Tibial artery (tissue), 4 donors: ENCODE measurements at regions not wholly inside any gene's neighbourhood (a gene's known extent, or its start where the extent isn't known, plus 50 kb on each side); places are given as distances from the start of the nearest gene placed in this dataset.
"Not testable (repeated sequence)": the region's sequence is repeated elsewhere in the genome, so short reads cannot be mapped to it uniquely, and the experiment has no call there.

Experiments used
- DNase-seq, 2 donors: peaks; one replicate each; pipeline ENCODE4 v3.0.0-alpha.2; 2019
- H3K27ac ChIP-seq, 2 donors: fragments of 200-600 bp; sonication (generic) in 1 of 2; 1 replicate in 1 of 2; 2 replicates in 1 of 2; pipeline ENCODE4 v1.5.1; 2018 to 2019; ENCODE audit warnings: mild to moderate bottlenecking in 1 of 2
- H3K27me3 ChIP-seq, 2 donors: fragments of 200-600 bp; sonication (generic) in 1 of 2; one replicate each; pipeline versions ENCODE4 v1.5.1 to v1.6.0; 2016 to 2019
- H3K36me3 ChIP-seq, 3 donors: fragments of 200-600 bp; sonication (generic) in 2 of 3; one replicate each; pipeline ENCODE4 v1.5.1; 2016 to 2019; ENCODE audit warnings: mild to moderate bottlenecking in 2 of 3
- H3K4me1 ChIP-seq, 4 donors: fragments of 200-600 bp; sonication (generic) in 2 of 4; 1 replicate in 3 of 4; 2 replicates in 1 of 4; pipeline ENCODE4 v1.5.1; 2016 to 2019
- H3K4me3 ChIP-seq, 2 donors: fragments of 200-600 bp; sonication (generic) in 1 of 2; 1 replicate in 1 of 2; 2 replicates in 1 of 2; pipeline ENCODE4 v1.5.1; 2018 to 2019; ENCODE audit warnings: mild to moderate bottlenecking in 2 of 2
- H3K9me3 ChIP-seq, 3 donors: fragments of 200-600 bp; sonication (generic) in 1 of 3; one replicate each; pipeline ENCODE4 v1.5.1; 2016 to 2019
- intact Hi-C: fragments of 100-400 bp; cut with DNase I; formaldehyde crosslinking; loops from one replicate; pipeline ENCODE4 v1.15.0; 2023; ENCODE audit warnings: low total_unique reads
- TF ChIP-seq, protein P1 (sequence below), 2 experiments: fragments of 200-600 bp in 1 of 2; fragments of 450-650 bp in 1 of 2; IDR thresholded peaks; one replicate each; pipeline ENCODE4 v1.5.1; 2017 to 2019; ENCODE audit warnings: antibody characterized with exemption in 2 of 2, mild to moderate bottlenecking in 1 of 2, moderate library complexity in 1 of 2

DNA sequence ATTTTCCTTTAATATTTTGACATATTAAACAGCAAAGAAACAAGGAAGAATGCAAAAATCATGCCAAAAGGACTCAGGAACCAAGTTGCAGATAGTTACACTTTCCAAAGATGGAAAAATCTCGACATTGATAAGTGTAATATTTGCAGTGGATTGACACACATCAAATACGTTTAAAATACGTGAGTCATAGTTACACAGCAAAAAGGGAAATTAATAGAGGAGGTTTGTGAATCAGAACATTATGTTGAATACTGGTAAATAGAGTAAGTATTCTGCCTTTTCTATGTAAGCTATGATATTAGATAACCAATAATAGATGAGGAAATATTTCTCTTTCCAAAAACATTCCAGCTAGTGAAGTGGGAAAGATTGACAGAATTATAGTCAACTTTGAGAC, 1761.3 kb upstream of the IGFBP7 start:
- Histone ChIP-seq H3K4me1 (no peaks in the 10 kb centered on the region), H3K4me3 (no peak overlapping the region), H3K27ac (no peak overlapping the region), H3K36me3 (no peaks in the 10 kb centered on the region), H3K27me3 (no peaks in the 10 kb centered on the region), H3K9me3 (no peaks in the 10 kb centered on the region)
- intact Hi-C loops = no loop called here
- DNase-seq = no peak
- TF ChIP-seq, protein P1, sequence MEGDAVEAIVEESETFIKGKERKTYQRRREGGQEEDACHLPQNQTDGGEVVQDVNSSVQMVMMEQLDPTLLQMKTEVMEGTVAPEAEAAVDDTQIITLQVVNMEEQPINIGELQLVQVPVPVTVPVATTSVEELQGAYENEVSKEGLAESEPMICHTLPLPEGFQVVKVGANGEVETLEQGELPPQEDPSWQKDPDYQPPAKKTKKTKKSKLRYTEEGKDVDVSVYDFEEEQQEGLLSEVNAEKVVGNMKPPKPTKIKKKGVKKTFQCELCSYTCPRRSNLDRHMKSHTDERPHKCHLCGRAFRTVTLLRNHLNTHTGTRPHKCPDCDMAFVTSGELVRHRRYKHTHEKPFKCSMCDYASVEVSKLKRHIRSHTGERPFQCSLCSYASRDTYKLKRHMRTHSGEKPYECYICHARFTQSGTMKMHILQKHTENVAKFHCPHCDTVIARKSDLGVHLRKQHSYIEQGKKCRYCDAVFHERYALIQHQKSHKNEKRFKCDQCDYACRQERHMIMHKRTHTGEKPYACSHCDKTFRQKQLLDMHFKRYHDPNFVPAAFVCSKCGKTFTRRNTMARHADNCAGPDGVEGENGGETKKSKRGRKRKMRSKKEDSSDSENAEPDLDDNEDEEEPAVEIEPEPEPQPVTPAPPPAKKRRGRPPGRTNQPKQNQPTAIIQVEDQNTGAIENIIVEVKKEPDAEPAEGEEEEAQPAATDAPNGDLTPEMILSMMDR (IDR thresholded peaks at IDR 0.05) = no peak

DNA sequence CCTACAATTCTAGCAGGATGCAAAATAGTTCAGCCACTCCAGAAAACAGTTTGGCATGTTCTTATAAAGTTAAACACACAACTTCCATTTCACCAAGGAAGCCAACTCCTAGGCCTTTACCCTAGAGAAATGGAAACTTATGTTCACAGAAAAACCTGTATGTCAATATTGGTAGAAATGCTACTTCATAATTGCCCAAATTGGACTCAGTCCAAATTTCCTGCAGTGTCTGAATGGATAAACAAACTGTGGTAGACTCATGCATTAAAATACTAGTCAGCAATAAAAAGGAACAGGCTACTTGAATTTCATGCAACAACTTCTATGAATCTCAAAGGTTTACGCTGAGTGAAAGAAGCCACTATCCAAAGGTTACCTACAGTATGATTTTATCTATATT, 1738.8 kb upstream of the IGFBP7 start:
- Histone ChIP-seq H3K9me3 (no peaks in the 10 kb centered on the region), H3K27ac (no peak overlapping the region), H3K27me3 (no peaks in the 10 kb centered on the region), H3K4me3 (no peak overlapping the region), H3K4me1 (no peaks in the 10 kb centered on the region), H3K36me3 (no peaks in the 10 kb centered on the region)
- intact Hi-C loops = no loop called here
- TF ChIP-seq, protein P1 (IDR thresholded peaks at IDR 0.05) = no peak
- DNase-seq = no peak

DNA sequence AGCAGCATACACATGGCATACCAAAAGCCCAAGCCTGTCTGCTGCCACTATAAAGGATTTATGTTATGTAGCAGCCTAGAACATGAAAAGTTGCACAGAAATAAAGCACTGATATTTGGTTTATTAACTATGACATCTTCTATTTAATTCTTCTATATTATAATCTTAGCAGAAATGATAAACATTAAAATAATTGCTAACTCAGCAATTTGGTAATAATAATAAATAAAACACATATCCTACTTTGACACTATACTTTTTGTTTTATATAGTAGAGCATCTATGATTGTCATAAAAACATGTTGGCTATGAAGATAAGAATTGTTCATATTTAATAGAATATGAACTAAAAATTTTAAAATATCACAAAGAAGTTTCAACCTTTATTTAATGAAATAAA, 1733.3 kb upstream of the IGFBP7 start:
- H3K4me1 ChIP-seq = no peaks in the 10 kb centered on the region
- H3K36me3 ChIP-seq = no peaks in the 10 kb centered on the region
- H3K4me3 ChIP-seq = no peak overlapping the region
- no peak for DNase-seq
- TF ChIP-seq, protein P1 (IDR thresholded peaks at IDR 0.05) = no peak
- no peaks in the 10 kb centered on the region for H3K9me3 ChIP-seq
- no peak overlapping the region for H3K27ac ChIP-seq
- intact Hi-C loops = no loop called here
- H3K27me3 ChIP-seq = no peaks in the 10 kb centered on the region

DNA sequence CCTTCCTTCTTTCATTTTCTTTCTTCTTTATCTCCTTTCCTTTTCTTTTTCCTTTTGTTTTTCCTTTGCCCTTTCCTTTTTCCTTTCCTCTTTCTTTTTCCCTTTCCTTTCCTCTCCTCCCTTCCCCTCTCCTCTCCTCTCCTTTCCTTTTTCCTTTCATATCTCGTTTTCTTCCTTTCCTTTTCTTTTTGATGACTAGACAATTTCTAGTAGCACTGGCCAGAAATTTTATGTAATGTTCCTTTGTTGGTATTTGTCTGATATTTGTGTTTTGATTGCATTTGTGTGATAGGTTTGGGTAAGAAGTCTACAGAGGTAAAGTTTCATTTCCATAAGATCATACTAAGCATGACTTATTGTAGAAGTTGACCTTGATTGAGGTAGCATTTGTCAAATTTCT, 1722.9 kb upstream of the IGFBP7 start:
- no peak overlapping the region for H3K27ac ChIP-seq
- no peaks in the 10 kb centered on the region for H3K9me3 ChIP-seq
- intact Hi-C loops = no loop called here
- H3K4me1 ChIP-seq = no peaks in the 10 kb centered on the region
- no peaks in the 10 kb centered on the region for H3K27me3 ChIP-seq
- no peaks in the 10 kb centered on the region for H3K36me3 ChIP-seq
- DNase-seq = no peak
- TF ChIP-seq, protein P1 (IDR thresholded peaks at IDR 0.05) = no peak
- H3K4me3 ChIP-seq = no peak overlapping the region

DNA sequence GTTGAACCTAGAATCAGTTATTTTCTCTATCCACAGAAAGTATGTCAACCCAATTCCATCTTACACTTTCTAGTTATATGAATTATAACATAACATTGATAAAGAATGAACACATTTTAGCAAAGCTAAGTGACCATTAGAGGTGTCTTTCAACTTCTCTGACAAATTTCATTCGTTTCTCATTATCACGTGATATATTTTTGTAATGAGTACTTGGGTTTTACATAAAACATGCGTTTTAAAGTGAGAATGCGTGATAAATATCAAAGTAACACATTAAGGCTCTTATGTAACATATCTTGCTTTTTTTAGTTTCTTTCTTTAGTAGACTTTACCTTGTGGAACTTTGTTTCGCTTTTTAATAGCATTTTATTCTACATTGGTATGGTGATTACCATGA, 1715.1 kb upstream of the IGFBP7 start:
- TF ChIP-seq, protein P1 (IDR thresholded peaks at IDR 0.05) = no peak
- H3K27me3 ChIP-seq = no peaks in the 10 kb centered on the region
- no peaks in the 10 kb centered on the region for H3K9me3 ChIP-seq
- DNase-seq = no peak
- H3K27ac ChIP-seq = no peak overlapping the region
- no peaks in the 10 kb centered on the region for H3K4me1 ChIP-seq
- intact Hi-C loops = no loop called here
- no peak overlapping the region for H3K4me3 ChIP-seq
- no peaks in the 10 kb centered on the region for H3K36me3 ChIP-seq

DNA sequence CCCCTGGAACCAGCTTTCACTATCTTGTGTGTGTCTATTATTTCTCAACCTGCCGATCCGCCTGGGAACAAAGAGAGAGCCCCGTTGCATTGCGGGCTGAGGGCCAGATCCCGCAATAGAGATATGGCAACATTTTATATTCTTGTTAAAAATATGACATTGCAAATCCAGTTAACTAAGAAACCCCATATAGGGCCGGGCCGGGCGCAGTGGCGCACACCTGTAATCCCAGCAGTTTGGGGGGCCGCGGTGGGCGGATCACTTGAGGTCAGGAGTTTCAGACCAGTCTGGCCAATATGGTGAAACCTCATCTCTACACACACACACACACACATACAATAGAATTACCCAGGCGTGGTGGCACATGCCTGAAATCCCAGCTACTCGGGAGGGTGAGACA, 1708.4 kb upstream of the IGFBP7 start:
- H3K9me3 ChIP-seq, H3K27ac ChIP-seq, H3K4me3 ChIP-seq, H3K36me3 ChIP-seq, H3K27me3 ChIP-seq, DNase-seq, H3K4me1 ChIP-seq, intact Hi-C loops: not testable (repeated sequence)
